SK-N-SH (cell line): ENCODE measurements at regions not wholly inside any gene's neighbourhood (a gene's known extent, or its start where the extent isn't known, plus 50 kb on each side); places are given as distances from the start of the nearest gene placed in this dataset.

Experiments
- CHD2 ChIP-seq: fragments of 150-350 bp; IDR thresholded peaks from 2 replicates; pipeline ENCODE4 v1.6.1; 2018; ENCODE audit warnings: low read length; ENCODE audit not compliant: partially characterized antibody
- CTCF ChIP-seq: fragments of 200-600 bp; sonication (generic); IDR thresholded peaks from 2 replicates; pipeline ENCODE4 v1.6.1; 2017; ENCODE audit warnings: antibody characterized with exemption, mild to moderate bottlenecking, moderate library complexity
- FOXM1 ChIP-seq: IDR thresholded peaks from 2 replicates; pipeline ENCODE4 v1.4.0; 2012; ENCODE audit warnings: low read depth, mild to moderate bottlenecking
- GATA2 ChIP-seq: sonication (generic); formaldehyde crosslinking; IDR thresholded peaks from 2 replicates; pipeline ENCODE4 v1.5.0; 2020; ENCODE audit warnings: mild to moderate bottlenecking, missing genetic modification reagents
- POLR2AphosphoS5 ChIP-seq: IDR thresholded peaks from 2 replicates; pipeline ENCODE4 v1.6.1; 2012; ENCODE audit warnings: low read depth, low read length
- RAD21 ChIP-seq: IDR thresholded peaks from 2 replicates; pipeline ENCODE4 v1.6.1; 2012; ENCODE audit warnings: mild to moderate bottlenecking, low read length
- SIN3A ChIP-seq: IDR thresholded peaks from 2 replicates; pipeline ENCODE4 v1.6.1; 2012; ENCODE audit warnings: low read depth, mild to moderate bottlenecking, low read length, moderate library complexity, borderline replicate concordance
- SMC3 ChIP-seq: IDR thresholded peaks from 2 replicates; pipeline ENCODE4 v1.6.1; 2012; ENCODE audit warnings: low read depth, low read length, improper control_type of control experiment
- USF2 ChIP-seq: fragments of 150-350 bp; IDR thresholded peaks from 2 replicates; pipeline ENCODE4 v1.6.1; 2017; ENCODE audit warnings: antibody characterized with exemption, low read length, low read depth, borderline replicate concordance
- YY1 ChIP-seq: IDR thresholded peaks from 2 replicates; pipeline ENCODE4 v1.4.0; 2012; ENCODE audit warnings: low read depth, mild to moderate bottlenecking

- TF ChIP-seq CTCF, result no peak
- no peak for TF ChIP-seq USF2
- no peak for TF ChIP-seq POLR2AphosphoS5
- TF ChIP-seq SIN3A, result no peak
- no peak for TF ChIP-seq FOXM1
- no peak for TF ChIP-seq YY1
- no peak for TF ChIP-seq SMC3
- TF ChIP-seq RAD21, result no peak
- TF ChIP-seq GATA2 (CRISPR knock-in tag), result no peak
- TF ChIP-seq CHD2, result no peak
These were observed 369.5 kb downstream of the AASDHPPT start for GRCh38 chr11:106446955-106447354.
